IPS-18a (cell line): ENCODE measurements at regions not wholly inside any gene's neighbourhood (a gene's known extent, or its start where the extent isn't known, plus 50 kb on each side); places are given as distances from the start of the nearest gene placed in this dataset.
"Not testable (repeated sequence)": the region's sequence is repeated elsewhere in the genome, so short reads cannot be mapped to it uniquely, and the experiment has no call there.

ENCODE experiments used
- H3K27ac ChIP-seq: one replicate; pipeline ENCODE4 v1.5.1; 2013; ENCODE audit warnings: low read length
- H3K27me3 ChIP-seq: one replicate; pipeline ENCODE4 v1.6.1; 2013; ENCODE audit warnings: mild to moderate bottlenecking, low read length; ENCODE audit not compliant: control insufficient read depth, insufficient read depth
- H3K36me3 ChIP-seq: one replicate; pipeline ENCODE4 v1.6.1; 2013; ENCODE audit warnings: low read depth, low read length; ENCODE audit not compliant: control insufficient read depth
- H3K4me1 ChIP-seq: one replicate; pipeline ENCODE4 v1.6.1; 2013; ENCODE audit warnings: low read depth, low read length; ENCODE audit not compliant: control insufficient read depth
- H3K4me3 ChIP-seq: one replicate; pipeline ENCODE4 v1.5.1; 2013; ENCODE audit warnings: low read length
- H3K9ac ChIP-seq: one replicate; pipeline ENCODE4 v1.6.1; 2013; ENCODE audit warnings: mild to moderate bottlenecking, low read length, moderate library complexity
- H3K9me3 ChIP-seq: one replicate; pipeline ENCODE4 v1.6.1; 2013; ENCODE audit warnings: low read depth, low read length; ENCODE audit not compliant: control insufficient read depth

GRCh38 chr5:96318569-96319110 is 114.4 kb downstream of the PCSK1 start:
- Histone ChIP-seq H3K9me3 (no peaks in the 10 kb centered on the region), H3K27ac (no peak overlapping the region)

GRCh38 chr5:96317945-96318344 is 115.1 kb downstream of the PCSK1 start:
- Histone ChIP-seq H3K27me3 (no peaks in the 10 kb centered on the region), H3K4me3 (no peak overlapping the region), H3K36me3 (no peaks in the 10 kb centered on the region), H3K4me1 (no peaks in the 10 kb centered on the region), H3K9me3 (no peaks in the 10 kb centered on the region), H3K9ac (no peak overlapping the region), H3K27ac (no peak overlapping the region)

More at GRCh38 chr5:96318569-96319110, 114.4 kb downstream of the PCSK1 start:
- no peaks in the 10 kb centered on the region for H3K4me1 ChIP-seq
- H3K9ac ChIP-seq: no peak overlapping the region
- no peaks in the 10 kb centered on the region for H3K36me3 ChIP-seq
- no peak overlapping the region for H3K4me3 ChIP-seq
- no peaks in the 10 kb centered on the region for H3K27me3 ChIP-seq

- no peaks in the 10 kb centered on the region for H3K9me3 ChIP-seq
- no peaks in the 10 kb centered on the region for H3K36me3 ChIP-seq
- H3K27me3 ChIP-seq: no peaks in the 10 kb centered on the region
- H3K9ac ChIP-seq: no peak overlapping the region
- H3K4me1 ChIP-seq: no peaks in the 10 kb centered on the region
- no peak overlapping the region for H3K4me3 ChIP-seq
- H3K27ac ChIP-seq: no peak overlapping the region
These were observed 116.6 kb downstream of the PCSK1 start for GRCh38 chr5:96316487-96316886.

- Histone ChIP-seq H3K27me3 (no peaks in the 10 kb centered on the region), H3K27ac (no peak overlapping the region), H3K9me3 (no peaks in the 10 kb centered on the region), H3K4me3 (no peak overlapping the region), H3K36me3 (no peaks in the 10 kb centered on the region), H3K4me1 (no peaks in the 10 kb centered on the region), H3K9ac (no peak overlapping the region)
These were observed 117.0 kb downstream of the PCSK1 start for GRCh38 chr5:96316017-96316416.

- Histone ChIP-seq H3K27me3 (no peaks in the 10 kb centered on the region), H3K27ac (no peak overlapping the region), H3K9ac (no peak overlapping the region), H3K36me3 (no peaks in the 10 kb centered on the region), H3K4me1 (no peaks in the 10 kb centered on the region), H3K4me3 (no peak overlapping the region), H3K9me3 (no peaks in the 10 kb centered on the region)
These were observed 117.6 kb downstream of the PCSK1 start for GRCh38 chr5:96315431-96315830.

GRCh38 chr5:96312383-96312782 is 120.7 kb downstream of the PCSK1 start:
- Histone ChIP-seq H3K4me3 (no peak overlapping the region), H3K4me1 (no peaks in the 10 kb centered on the region), H3K27me3 (no peaks in the 10 kb centered on the region), H3K27ac (no peak overlapping the region), H3K9ac (no peak overlapping the region), H3K9me3 (no peaks in the 10 kb centered on the region), H3K36me3 (no peaks in the 10 kb centered on the region)

GRCh38 chr5:96307047-96307446 is 126.0 kb downstream of the PCSK1 start:
- not testable (repeated sequence) for H3K9me3 ChIP-seq, H3K4me1 ChIP-seq, H3K36me3 ChIP-seq, H3K9ac ChIP-seq, H3K27ac ChIP-seq, H3K27me3 ChIP-seq, H3K4me3 ChIP-seq

- no peaks in the 10 kb centered on the region for H3K4me1 ChIP-seq
- H3K36me3 ChIP-seq: no peaks in the 10 kb centered on the region
- peaks cover 6% of the 10 kb centered on the region for H3K9me3 ChIP-seq
- no peak overlapping the region for H3K9ac ChIP-seq
- H3K4me3 ChIP-seq: no peak overlapping the region
- H3K27ac ChIP-seq: no peak overlapping the region
- no peaks in the 10 kb centered on the region for H3K27me3 ChIP-seq
These were observed 130.8 kb downstream of the PCSK1 start for GRCh38 chr5:96302174-96302738.

- Histone ChIP-seq H3K4me1 (no peaks in the 10 kb centered on the region), H3K4me3 (no peak overlapping the region), H3K9ac (no peak overlapping the region), H3K36me3 (no peaks in the 10 kb centered on the region), H3K27ac (no peak overlapping the region), H3K9me3 (peaks cover 6% of the 10 kb centered on the region), H3K27me3 (no peaks in the 10 kb centered on the region)
These were observed 132.1 kb downstream of the PCSK1 start for GRCh38 chr5:96300976-96301375.

GRCh38 chr5:96297867-96298266 is 135.2 kb downstream of the PCSK1 start:
- Histone ChIP-seq H3K4me1 (no peaks in the 10 kb centered on the region), H3K9ac (no peak overlapping the region)

GRCh38 chr5:96297290-96297689 is 135.8 kb downstream of the PCSK1 start:
- no peak overlapping the region for H3K27ac ChIP-seq
- no peaks in the 10 kb centered on the region for H3K27me3 ChIP-seq
- H3K9ac ChIP-seq: no peak overlapping the region
- H3K4me1 ChIP-seq: no peaks in the 10 kb centered on the region
- no peaks in the 10 kb centered on the region for H3K36me3 ChIP-seq
- peaks cover 6% of the 10 kb centered on the region for H3K9me3 ChIP-seq
- no peak overlapping the region for H3K4me3 ChIP-seq

More at GRCh38 chr5:96297867-96298266, 135.2 kb downstream of the PCSK1 start:
- peaks cover 6% of the 10 kb centered on the region for H3K9me3 ChIP-seq
- H3K4me3 ChIP-seq: no peak overlapping the region
- no peaks in the 10 kb centered on the region for H3K27me3 ChIP-seq
- no peak overlapping the region for H3K27ac ChIP-seq
- no peaks in the 10 kb centered on the region for H3K36me3 ChIP-seq

- Histone ChIP-seq H3K36me3 (no peaks in the 10 kb centered on the region), H3K27ac (no peak overlapping the region), H3K9me3 (no peaks in the 10 kb centered on the region), H3K9ac (no peak overlapping the region), H3K4me3 (no peak overlapping the region), H3K27me3 (no peaks in the 10 kb centered on the region), H3K4me1 (no peaks in the 10 kb centered on the region)
These were observed 138.2 kb downstream of the PCSK1 start for GRCh38 chr5:96294884-96295202.
